Heart left ventricle (tissue), 13 donors: ENCODE measurements at regions not wholly inside any gene's neighbourhood (a gene's known extent, or its start where the extent isn't known, plus 50 kb on each side); places are given as distances from the start of the nearest gene placed in this dataset.

Source experiments
- POLR2A ChIP-seq, 2 donors: fragments of 450-650 bp; IDR thresholded peaks; one replicate each; pipeline ENCODE4 v1.6.1; 2017; ENCODE audit warnings: antibody characterized with exemption in 2 of 2, mild to moderate bottlenecking in 2 of 2, moderate library complexity in 2 of 2
- TF ChIP-seq, protein P1 (sequence below), 12 donors: fragments of 200-600 bp; sonication (generic) in 4 of 12; IDR thresholded peaks; one replicate each; pipeline versions ENCODE4 v1.5.0 to v1.8.0; 2018 to 2022; ENCODE audit warnings: antibody characterized with exemption in 12 of 12, mild to moderate bottlenecking in 5 of 12
- donor health status: ischemic (EF 13 %, LVEDD 7.1; RV severe dilation, severe dysfunction).
- donor health status: DM: no; HTN: yes; CAD: no.
- donor health status: DM: no; HTN: no; CAD: no.
- donor health status: ischemic (EF 25% LVEDD 6.9; RV normal size, moderate dysfunction).
- donor health status: ischemic (EF 25% LVEDD 5.7; RV mildly dilated, moderate dysfunction).
- donor health status: ischemic (EF 35%, LVEDD 5.7; RV mildly dilated, moderate dysfunction).
- donor health status: nonischemic (EF 11% LVEDD 7.7; RV severe dilation, severe dysfunction).
- donor health status: DM: yes; HTN: yes; CAD: no.
- donor health status: PGD.
- donor health status: ischemic (EF 29% LVEDD 5.4; RV normal size, mild dysfunction).
- donor health status: nonischemic (EF 23%, LVEDD 6.1; RV moderate dilation, normal function).

DNA sequence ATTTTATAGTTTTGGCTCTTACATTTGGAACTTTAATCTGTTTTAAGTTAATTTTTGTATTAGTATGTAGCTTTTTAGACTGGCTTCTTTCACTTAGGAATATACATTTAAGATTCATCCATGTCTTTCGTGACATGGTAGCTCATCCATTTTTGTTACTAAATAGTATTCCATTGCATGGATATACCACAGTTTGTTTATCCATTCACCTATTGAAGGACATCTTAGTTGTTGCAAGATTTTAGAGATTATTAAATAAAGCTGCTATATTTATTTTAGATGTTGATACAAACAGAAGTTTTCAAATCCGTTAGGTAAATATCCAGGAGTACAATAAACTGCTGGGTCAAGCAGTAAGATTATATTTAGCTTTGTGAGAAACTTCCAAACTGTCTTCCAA lies 58.0 kb upstream of the ZNF521 start:
- TF ChIP-seq, protein P1, sequence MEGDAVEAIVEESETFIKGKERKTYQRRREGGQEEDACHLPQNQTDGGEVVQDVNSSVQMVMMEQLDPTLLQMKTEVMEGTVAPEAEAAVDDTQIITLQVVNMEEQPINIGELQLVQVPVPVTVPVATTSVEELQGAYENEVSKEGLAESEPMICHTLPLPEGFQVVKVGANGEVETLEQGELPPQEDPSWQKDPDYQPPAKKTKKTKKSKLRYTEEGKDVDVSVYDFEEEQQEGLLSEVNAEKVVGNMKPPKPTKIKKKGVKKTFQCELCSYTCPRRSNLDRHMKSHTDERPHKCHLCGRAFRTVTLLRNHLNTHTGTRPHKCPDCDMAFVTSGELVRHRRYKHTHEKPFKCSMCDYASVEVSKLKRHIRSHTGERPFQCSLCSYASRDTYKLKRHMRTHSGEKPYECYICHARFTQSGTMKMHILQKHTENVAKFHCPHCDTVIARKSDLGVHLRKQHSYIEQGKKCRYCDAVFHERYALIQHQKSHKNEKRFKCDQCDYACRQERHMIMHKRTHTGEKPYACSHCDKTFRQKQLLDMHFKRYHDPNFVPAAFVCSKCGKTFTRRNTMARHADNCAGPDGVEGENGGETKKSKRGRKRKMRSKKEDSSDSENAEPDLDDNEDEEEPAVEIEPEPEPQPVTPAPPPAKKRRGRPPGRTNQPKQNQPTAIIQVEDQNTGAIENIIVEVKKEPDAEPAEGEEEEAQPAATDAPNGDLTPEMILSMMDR (IDR thresholded peaks at IDR 0.05) = no peak
- no peak for TF ChIP-seq POLR2A (IDR thresholded peaks at IDR 0.05)
